Esophagus muscularis mucosa (tissue), 4 donors: ENCODE measurements at regions not wholly inside any gene's neighbourhood (a gene's known extent, or its start where the extent isn't known, plus 50 kb on each side); places are given as distances from the start of the nearest gene placed in this dataset.

Experiments used
- DNase-seq: peaks from one replicate; pipeline ENCODE4 v3.0.0-alpha.2; 2017; ENCODE audit errors: extremely low spot score
- H3K27ac ChIP-seq, 4 donors: fragments of 200-600 bp; sonication (generic); replicated peaks in 1 of 4; 1 replicate in 3 of 4; 2 replicates in 1 of 4; pipeline ENCODE4 v1.5.1; 2016 to 2019; ENCODE audit warnings: mild to moderate bottlenecking in 1 of 4
- H3K27me3 ChIP-seq, 4 donors: fragments of 200-600 bp; sonication (generic); one replicate each; pipeline versions ENCODE4 v1.5.1 to v1.6.0; 2016 to 2019
- H3K36me3 ChIP-seq, 4 donors: fragments of 200-600 bp; sonication (generic); one replicate each; pipeline ENCODE4 v1.5.1; 2016 to 2019
- H3K4me1 ChIP-seq, 4 donors: fragments of 200-600 bp; sonication (generic); one replicate each; pipeline ENCODE4 v1.5.1; 2016 to 2019
- H3K4me3 ChIP-seq, 4 donors: fragments of 200-600 bp; sonication (generic); 1 replicate in 2 of 4; 2 replicates in 2 of 4; pipeline ENCODE4 v1.5.1; 2016 to 2019; ENCODE audit warnings: mild to moderate bottlenecking in 4 of 4, moderate library complexity in 1 of 4
- H3K9me3 ChIP-seq, 4 donors: fragments of 200-600 bp; sonication (generic); 1 replicate in 3 of 4; 2 replicates in 1 of 4; pipeline ENCODE4 v1.5.1; 2016 to 2019
- CTCF ChIP-seq, 3 experiments: fragments of 200-600 bp in 2 of 3; fragments of 450-650 bp in 1 of 3; sonication (generic) in 2 of 3; IDR thresholded peaks; one replicate each; pipeline ENCODE4 v1.5.1; 2017 to 2019; ENCODE audit warnings: antibody characterized with exemption in 3 of 3, mild to moderate bottlenecking in 2 of 3, moderate library complexity in 1 of 3
- EP300 ChIP-seq: sonication (generic); formaldehyde crosslinking; IDR thresholded peaks from one replicate; pipeline ENCODE4 v1.6.1; 2017; ENCODE audit warnings: antibody characterized with exemption
- POLR2A ChIP-seq: fragments of 450-650 bp; IDR thresholded peaks from one replicate; pipeline ENCODE4 v1.6.1; 2017; ENCODE audit warnings: antibody characterized with exemption, moderate library complexity, mild to moderate bottlenecking, low read depth
- POLR2AphosphoS5 ChIP-seq, 2 donors: sonication (generic); formaldehyde crosslinking; IDR thresholded peaks; one replicate each; pipeline ENCODE4 v1.6.1; 2017; ENCODE audit warnings: antibody characterized with exemption in 2 of 2
- WGBS: methylation state at CpG from one replicate; pipeline ENCODE4 v1.1.5; 2018; 5-methylcytosine and 5-hydroxymethylcytosine counted together
- intact Hi-C: fragments of 100-400 bp; cut with DNase I; formaldehyde crosslinking; loops from one replicate; pipeline ENCODE4 v1.15.1; 2023

- Histone ChIP-seq H3K27me3 (no peaks in the 10 kb centered on the region), H3K36me3 (no peaks in the 10 kb centered on the region), H3K4me3 (no peak overlapping the region), H3K27ac (no peak overlapping the region), H3K9me3 (no peaks in the 10 kb centered on the region), H3K4me1 (no peaks in the 10 kb centered on the region)
- TF ChIP-seq EP300 (no peak), CTCF (IDR thresholded peaks at IDR 0.05) (no peak), POLR2A (no peak), POLR2AphosphoS5 (IDR thresholded peaks at IDR 0.05) (no peak)
- no peak for DNase-seq
- intact Hi-C loops: no loop called here
These were observed 147.1 kb downstream of the ADAM29 start for GRCh38 chr4:175065228-175065627.

GRCh38 chr4:175066923-175067627, 148.9 kb downstream of the ADAM29 start:
- DNase-seq: no peak
- H3K27ac ChIP-seq: no peak overlapping the region
- no peaks in the 10 kb centered on the region for H3K9me3 ChIP-seq
- H3K4me1 ChIP-seq: no peaks in the 10 kb centered on the region
- H3K36me3 ChIP-seq: no peaks in the 10 kb centered on the region
- intact Hi-C loops: no loop called here
- H3K27me3 ChIP-seq: no peaks in the 10 kb centered on the region
- TF ChIP-seq POLR2AphosphoS5 (IDR thresholded peaks at IDR 0.05) (no peak), POLR2A (no peak), CTCF (IDR thresholded peaks at IDR 0.05) (no peak), EP300 (no peak)
- no peak overlapping the region for H3K4me3 ChIP-seq
- WGBS: 45% methylated on average over 3 of the region's 3 CpGs

DNA sequence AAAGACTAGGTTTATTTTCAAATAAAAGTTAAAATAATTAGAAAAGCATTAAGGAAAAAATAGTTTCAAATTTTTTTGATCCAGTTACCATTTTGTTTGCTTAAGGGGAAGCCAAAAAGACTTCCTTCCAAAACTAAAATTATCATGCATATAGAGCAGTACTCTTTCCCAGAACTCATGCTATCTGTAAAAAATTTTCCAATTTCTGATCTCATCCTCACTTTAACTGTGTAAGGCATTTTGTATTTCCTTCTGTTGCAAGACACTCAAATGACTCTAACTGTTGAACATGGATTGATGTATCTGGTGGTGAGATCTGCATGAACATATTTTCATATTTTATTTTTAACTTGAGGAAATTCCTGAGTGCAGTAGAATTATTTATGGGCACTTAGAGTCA, 150.1 kb downstream of the ADAM29 start:
- no peak for DNase-seq
- no peaks in the 10 kb centered on the region for H3K4me1 ChIP-seq
- no peaks in the 10 kb centered on the region for H3K36me3 ChIP-seq
- intact Hi-C loops: no loop called here
- TF ChIP-seq EP300: no peak
- no peak for TF ChIP-seq CTCF (IDR thresholded peaks at IDR 0.05)
- no peak for TF ChIP-seq POLR2AphosphoS5 (IDR thresholded peaks at IDR 0.05)
- TF ChIP-seq POLR2A: no peak
- H3K4me3 ChIP-seq: no peak overlapping the region
- H3K9me3 ChIP-seq: no peaks in the 10 kb centered on the region
- no peak overlapping the region for H3K27ac ChIP-seq
- no peaks in the 10 kb centered on the region for H3K27me3 ChIP-seq

DNA sequence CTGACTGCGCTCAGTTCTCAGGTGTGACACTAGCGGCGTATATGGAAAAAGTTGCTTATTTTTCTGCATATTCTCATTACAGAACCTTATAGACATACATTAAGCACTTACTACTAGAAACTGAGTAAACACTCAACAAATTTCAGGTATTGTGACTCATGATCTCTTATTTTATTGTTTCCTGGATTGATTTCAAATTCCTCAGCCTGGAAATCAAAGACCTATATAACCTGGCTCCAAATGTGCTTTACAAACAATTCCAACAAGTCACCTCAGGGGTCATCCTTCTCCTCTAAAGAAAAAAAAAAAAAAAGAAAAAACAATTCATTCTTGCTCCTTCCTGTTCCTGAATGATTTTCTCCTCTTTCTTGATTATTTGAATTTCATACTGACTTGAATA, 152.3 kb downstream of the ADAM29 start:
- WGBS: 93% methylated on average over 3 of the region's 3 CpGs
- no peaks in the 10 kb centered on the region for H3K4me1 ChIP-seq
- intact Hi-C loops: no loop called here
- H3K36me3 ChIP-seq: no peaks in the 10 kb centered on the region
- H3K27ac ChIP-seq: no peak overlapping the region
- no peak for DNase-seq
- peaks cover 0 to 7% (median 0%) of the 10 kb centered on the region in 4 donors for H3K9me3 ChIP-seq
- H3K27me3 ChIP-seq: no peaks in the 10 kb centered on the region
- no peak overlapping the region for H3K4me3 ChIP-seq
- TF ChIP-seq POLR2A (no peak), POLR2AphosphoS5 (IDR thresholded peaks at IDR 0.05) (no peak), CTCF (IDR thresholded peaks at IDR 0.05) (no peak), EP300 (no peak)

DNA sequence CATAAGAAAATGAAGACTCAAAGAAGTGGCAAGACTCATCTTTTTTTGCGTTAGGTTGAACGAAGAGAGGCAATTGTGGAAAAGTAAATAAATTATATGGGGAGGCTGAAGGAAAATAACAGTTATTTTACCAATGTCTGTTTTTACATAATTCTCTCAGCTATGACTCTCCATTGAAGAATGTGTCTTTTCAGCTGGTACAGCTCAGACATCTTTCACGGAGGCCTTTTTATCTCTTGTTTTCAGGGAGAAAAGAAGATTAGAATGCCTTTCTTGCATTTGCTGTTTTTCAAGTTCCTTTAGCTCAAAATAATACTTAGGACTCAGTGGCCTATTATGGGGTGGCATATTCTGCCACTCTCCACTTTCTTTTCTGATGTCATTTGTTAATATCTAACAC, 153.0 kb downstream of the ADAM29 start:
- Histone ChIP-seq H3K36me3 (no peaks in the 10 kb centered on the region), H3K4me3 (no peak overlapping the region), H3K4me1 (no peaks in the 10 kb centered on the region), H3K9me3 (peaks cover 0 to 7% (median 0%) of the 10 kb centered on the region in 4 donors), H3K27ac (no peak overlapping the region), H3K27me3 (no peaks in the 10 kb centered on the region)
- TF ChIP-seq POLR2A: no peak
- no peak for TF ChIP-seq EP300
- TF ChIP-seq POLR2AphosphoS5 (IDR thresholded peaks at IDR 0.05): no peak
- no peak for TF ChIP-seq CTCF (IDR thresholded peaks at IDR 0.05)
- no peak for DNase-seq
- WGBS: 26% methylated on average over 3 of the region's 3 CpGs
- intact Hi-C loops: no loop called here
